Activated naive CD8-positive, alpha-beta T cell treated with anti-CD3 and anti-CD28 coated beads, Interleukin-2, amount 10 ng/mL, durations not matched to agents 7 days and 5 days (primary cell): ENCODE measurements at regions not wholly inside any gene's neighbourhood (a gene's known extent, or its start where the extent isn't known, plus 50 kb on each side); places are given as distances from the start of the nearest gene placed in this dataset.
"Not testable (repeated sequence)": the region's sequence is repeated elsewhere in the genome, so short reads cannot be mapped to it uniquely, and the experiment has no call there.

Experiments used
- ATAC-seq: fragments of 150-1000 bp; cut with Tn5 transposase; one replicate; pipeline ENCODE4 v1.10.0; 2021; ENCODE audit warnings: low read depth, moderate library complexity
- POLR2A ChIA-PET: fragments of 350-600 bp; sonication (Branson Sonifier 250); formaldehyde crosslinking; loops from one replicate; lab custom pipeline; 2021; ENCODE audit warnings: antibody characterized with exemption; lab: Charles Lee
- DNase-seq: peaks from one replicate; pipeline ENCODE4 v3.0.0; 2021
- H3K27ac Mint-ChIP-seq: one replicate; pipeline ENCODE4 v1.8.0; 2022; ENCODE audit warnings: mild to moderate bottlenecking, mixed read lengths
- H3K27me3 Mint-ChIP-seq: one replicate; pipeline ENCODE4 v1.8.0; 2022; ENCODE audit warnings: mild to moderate bottlenecking, moderate library complexity, mixed read lengths
- H3K36me3 Mint-ChIP-seq: one replicate; pipeline ENCODE4 v1.8.0; 2021; ENCODE audit warnings: mild to moderate bottlenecking, mixed read lengths
- H3K4me1 Mint-ChIP-seq: one replicate; pipeline ENCODE4 v1.8.0; 2021; ENCODE audit warnings: mixed read lengths
- H3K4me3 Mint-ChIP-seq: one replicate; pipeline ENCODE4 v1.8.0; 2022; ENCODE audit warnings: mild to moderate bottlenecking, moderate library complexity, mixed read lengths
- H3K9me3 Mint-ChIP-seq: one replicate; pipeline ENCODE4 v1.8.0; 2021; ENCODE audit warnings: mixed read lengths

- Mint-ChIP-seq H3K9me3 (peaks cover 1% of the 10 kb centered on the region), H3K4me1 (no peaks in the 10 kb centered on the region), H3K27me3 (peaks cover 2% of the 10 kb centered on the region), H3K4me3 (no peak overlapping the region), H3K36me3 (no peaks in the 10 kb centered on the region), H3K27ac (no peak overlapping the region)
- ATAC-seq (no peak), DNase-seq (no peak)
- POLR2A ChIA-PET, result no interaction called here
Measured at GRCh38 chr1:219088778-219089557, 84.7 kb upstream of the LYPLAL1 start.

GRCh38 chr1:219090607-219091006 is 83.1 kb upstream of the LYPLAL1 start:
- ATAC-seq (no peak), DNase-seq (no peak)
- POLR2A ChIA-PET, result no interaction called here
- H3K36me3 Mint-ChIP-seq, result no peaks in the 10 kb centered on the region
- peaks cover 2% of the 10 kb centered on the region for H3K27me3 Mint-ChIP-seq
- H3K4me3 Mint-ChIP-seq, result no peak overlapping the region
- no peaks in the 10 kb centered on the region for H3K4me1 Mint-ChIP-seq
- no peak overlapping the region for H3K27ac Mint-ChIP-seq
- peaks cover 1% of the 10 kb centered on the region for H3K9me3 Mint-ChIP-seq

DNA sequence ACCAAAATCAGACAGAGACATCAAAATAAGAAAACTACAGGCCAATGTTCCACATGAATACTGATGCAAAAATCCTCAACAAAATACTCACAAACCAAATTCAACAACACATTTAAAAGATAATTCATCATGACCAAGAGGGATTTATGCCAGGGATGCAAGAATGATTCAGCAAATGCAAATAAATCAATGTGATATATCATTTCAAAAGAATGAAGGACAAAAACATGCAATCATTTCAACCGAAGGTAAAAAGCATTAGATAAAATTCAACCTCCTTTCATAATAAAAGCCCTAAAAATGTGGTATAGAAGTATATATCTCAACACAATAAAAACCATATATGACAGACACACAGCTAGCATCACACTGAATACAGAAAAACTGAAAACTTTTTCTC is 81.5 kb upstream of the LYPLAL1 start:
- DNase-seq, result no peak
- no peak for ATAC-seq
- H3K27ac Mint-ChIP-seq, result no peak overlapping the region
- H3K9me3 Mint-ChIP-seq, result peaks cover 1% of the 10 kb centered on the region
- no peak overlapping the region for H3K4me3 Mint-ChIP-seq
- H3K4me1 Mint-ChIP-seq, result no peaks in the 10 kb centered on the region
- no peaks in the 10 kb centered on the region for H3K36me3 Mint-ChIP-seq
- POLR2A ChIA-PET, result no interaction called here
- H3K27me3 Mint-ChIP-seq, result peaks cover 2% of the 10 kb centered on the region

- H3K27me3 Mint-ChIP-seq, result no peaks in the 10 kb centered on the region
- POLR2A ChIA-PET, result no interaction called here
- ATAC-seq (no peak), DNase-seq (no peak)
- H3K4me3 Mint-ChIP-seq, result no peak overlapping the region
- no peaks in the 10 kb centered on the region for H3K36me3 Mint-ChIP-seq
- H3K27ac Mint-ChIP-seq, result no peak overlapping the region
- H3K4me1 Mint-ChIP-seq, result no peaks in the 10 kb centered on the region
- H3K9me3 Mint-ChIP-seq, result no peaks in the 10 kb centered on the region
Measured at GRCh38 chr1:219099307-219099706, 74.4 kb upstream of the LYPLAL1 start.

GRCh38 chr1:219100059-219100458 is 73.6 kb upstream of the LYPLAL1 start:
- no peak for DNase-seq
- Mint-ChIP-seq H3K36me3 (no peaks in the 10 kb centered on the region), H3K27me3 (no peaks in the 10 kb centered on the region), H3K4me3 (no peak overlapping the region), H3K27ac (no peak overlapping the region), H3K9me3 (no peaks in the 10 kb centered on the region), H3K4me1 (no peaks in the 10 kb centered on the region)
- POLR2A ChIA-PET, result no interaction called here
- no peak for ATAC-seq

DNA sequence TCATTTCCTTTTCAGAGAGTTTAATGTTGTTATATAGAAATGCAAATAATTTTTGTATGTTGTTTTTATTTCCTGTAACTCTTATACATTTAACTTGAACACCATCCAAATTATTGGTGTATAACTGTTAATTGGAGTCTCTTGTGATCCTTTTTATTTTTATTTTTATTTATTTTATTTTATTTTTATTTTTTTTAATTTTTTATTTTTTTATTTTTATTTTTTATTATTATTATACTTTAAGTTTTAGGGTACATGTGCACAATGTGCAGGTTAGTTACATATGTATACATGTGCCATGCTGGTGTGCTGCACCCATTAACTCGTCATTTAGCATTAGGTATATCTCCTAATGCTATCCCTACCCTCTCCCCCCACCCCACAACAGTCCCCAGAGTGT is 71.2 kb upstream of the LYPLAL1 start:
- H3K4me3 Mint-ChIP-seq, H3K27ac Mint-ChIP-seq: not testable (repeated sequence)

GRCh38 chr1:219105893-219106292 is 67.8 kb upstream of the LYPLAL1 start:
- DNase-seq (no peak), ATAC-seq (no peak)
- Mint-ChIP-seq H3K4me1 (no peaks in the 10 kb centered on the region), H3K4me3 (no peak overlapping the region), H3K9me3 (peaks cover 3% of the 10 kb centered on the region), H3K27me3 (no peaks in the 10 kb centered on the region), H3K27ac (no peak overlapping the region), H3K36me3 (no peaks in the 10 kb centered on the region)
- POLR2A ChIA-PET, result no interaction called here

More for the DNA sequence above, 71.2 kb upstream of the LYPLAL1 start:
- ATAC-seq, DNase-seq, H3K36me3 Mint-ChIP-seq, POLR2A ChIA-PET, H3K4me1 Mint-ChIP-seq, H3K27me3 Mint-ChIP-seq, H3K9me3 Mint-ChIP-seq: not testable (repeated sequence)

- H3K27me3 Mint-ChIP-seq, result no peaks in the 10 kb centered on the region
- H3K36me3 Mint-ChIP-seq, result no peaks in the 10 kb centered on the region
- ATAC-seq (no peak), DNase-seq (no peak)
- POLR2A ChIA-PET, result no interaction called here
- H3K27ac Mint-ChIP-seq, result no peak overlapping the region
- no peaks in the 10 kb centered on the region for H3K4me1 Mint-ChIP-seq
- peaks cover 14% of the 10 kb centered on the region for H3K9me3 Mint-ChIP-seq
- no peak overlapping the region for H3K4me3 Mint-ChIP-seq
Measured at GRCh38 chr1:219109424-219110018, 64.2 kb upstream of the LYPLAL1 start.

DNA sequence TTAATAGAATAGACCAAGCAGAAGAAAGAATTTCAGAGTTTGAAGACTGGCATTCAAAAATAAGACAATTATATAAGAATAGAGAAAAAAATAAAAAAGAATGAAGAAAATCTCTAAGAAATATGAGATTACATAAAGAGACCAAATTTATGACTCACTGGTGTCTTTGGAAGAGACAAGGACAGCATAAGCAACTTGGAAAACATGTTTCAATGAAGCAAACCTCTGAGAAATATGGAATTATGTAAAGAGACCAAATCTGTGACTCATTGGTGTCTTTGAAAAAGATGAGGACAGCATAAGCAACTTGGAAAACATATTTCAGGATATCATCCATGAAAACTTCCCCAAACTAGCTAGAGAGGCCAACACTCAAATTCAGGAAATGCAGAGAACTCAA is 60.4 kb upstream of the LYPLAL1 start:
- Mint-ChIP-seq H3K36me3 (no peaks in the 10 kb centered on the region), H3K4me3 (no peak overlapping the region), H3K4me1 (no peaks in the 10 kb centered on the region), H3K27me3 (no peaks in the 10 kb centered on the region), H3K9me3 (peaks cover 14% of the 10 kb centered on the region), H3K27ac (no peak overlapping the region)
- DNase-seq (no peak), ATAC-seq (no peak)
- POLR2A ChIA-PET, result no interaction called here

DNA sequence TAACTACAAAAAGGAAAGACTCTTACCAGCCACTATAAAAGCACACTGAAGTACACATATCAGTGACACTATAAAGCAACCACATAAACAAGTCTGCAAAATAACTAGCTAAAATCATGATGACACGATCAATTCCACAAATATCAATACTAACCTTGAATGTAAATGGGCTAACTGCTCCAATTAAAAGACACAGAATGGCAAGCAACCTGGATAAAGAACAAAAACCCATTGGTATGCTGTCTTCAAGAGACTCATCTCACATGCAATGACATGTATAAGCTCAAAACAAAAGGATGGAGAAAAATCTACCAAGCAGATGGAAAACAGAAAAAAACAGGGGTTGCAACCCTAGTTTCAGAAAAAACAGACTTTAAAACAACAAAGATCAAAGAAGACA is 59.7 kb upstream of the LYPLAL1 start:
- Mint-ChIP-seq H3K27ac (no peak overlapping the region), H3K9me3 (peaks cover 14% of the 10 kb centered on the region)
- DNase-seq, result no peak

GRCh38 chr1:219119839-219120238 is 53.8 kb upstream of the LYPLAL1 start:
- Mint-ChIP-seq H3K9me3 (no peaks in the 10 kb centered on the region), H3K4me1 (no peaks in the 10 kb centered on the region), H3K36me3 (no peaks in the 10 kb centered on the region), H3K27ac (no peak overlapping the region), H3K27me3 (no peaks in the 10 kb centered on the region), H3K4me3 (no peak overlapping the region)
- DNase-seq (no peak), ATAC-seq (no peak)
- POLR2A ChIA-PET, result no interaction called here

More for the DNA sequence above, 59.7 kb upstream of the LYPLAL1 start:
- ATAC-seq, result no peak
- no peak overlapping the region for H3K4me3 Mint-ChIP-seq
- H3K27me3 Mint-ChIP-seq, result no peaks in the 10 kb centered on the region
- H3K4me1 Mint-ChIP-seq, result no peaks in the 10 kb centered on the region
- H3K36me3 Mint-ChIP-seq, result no peaks in the 10 kb centered on the region
- POLR2A ChIA-PET, result no interaction called here

- no peak for ATAC-seq
- POLR2A ChIA-PET, result no interaction called here
- H3K9me3 Mint-ChIP-seq, result no peaks in the 10 kb centered on the region
Measured at GRCh38 chr1:219120624-219121544, 52.8 kb upstream of the LYPLAL1 start.

GRCh38 chr1:219121679-219122078 is 52.0 kb upstream of the LYPLAL1 start:
- H3K27me3 Mint-ChIP-seq, result no peaks in the 10 kb centered on the region
- ATAC-seq, result no peak
- no peak overlapping the region for H3K4me3 Mint-ChIP-seq
- H3K9me3 Mint-ChIP-seq, result no peaks in the 10 kb centered on the region
- no peaks in the 10 kb centered on the region for H3K4me1 Mint-ChIP-seq
- no peak for DNase-seq
- no peaks in the 10 kb centered on the region for H3K36me3 Mint-ChIP-seq
- POLR2A ChIA-PET, result no interaction called here
- H3K27ac Mint-ChIP-seq, result no peak overlapping the region

More at GRCh38 chr1:219120624-219121544, 52.8 kb upstream of the LYPLAL1 start:
- Mint-ChIP-seq H3K27ac (no peak overlapping the region), H3K4me1 (no peaks in the 10 kb centered on the region), H3K4me3 (no peak overlapping the region), H3K36me3 (no peaks in the 10 kb centered on the region), H3K27me3 (no peaks in the 10 kb centered on the region)
- no peak for DNase-seq
